ENCODE measurements at regions not wholly inside any gene's neighbourhood (a gene's known extent, or its start where the extent isn't known, plus 50 kb on each side); places are given as distances from the start of the nearest gene placed in this dataset.

DNA sequence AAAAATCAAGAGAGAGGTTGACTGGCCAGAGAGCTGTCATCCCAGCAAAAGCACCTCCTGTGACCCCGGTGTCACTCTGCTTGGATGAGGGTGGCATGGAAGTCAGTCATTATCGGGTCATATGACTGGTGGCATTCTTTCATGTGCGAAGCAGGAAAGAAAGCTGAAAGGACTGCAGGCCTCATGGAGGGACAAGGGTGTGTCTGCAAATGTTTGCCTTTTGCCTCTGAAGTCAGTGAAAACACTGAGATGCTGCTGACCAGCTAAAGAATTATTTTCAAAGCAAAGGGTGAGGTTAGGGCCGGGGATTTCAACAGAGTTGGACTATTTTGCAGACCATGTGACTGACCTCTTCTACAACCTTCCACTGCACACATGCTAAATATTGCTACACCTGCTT lies 298.3 kb downstream of the CSNK1G3 start (continued):
- TF ChIP-seq FOSL2 (CRISPR knock-in tag; IDR thresholded peaks at IDR 0.05) = peak; percentile 22; the same call in 1 of the 2 replicates
- TF ChIP-seq ARNT2 (CRISPR knock-in tag; IDR thresholded peaks at IDR 0.05; ENCODE audit: low read depth) = no peak
- no peak for TF ChIP-seq ARNT (IDR thresholded peaks at IDR 0.05)

- no TSS peak for BruUV-seq (replicated peaks)
- H3K4me3 ChIP-seq (replicated peaks in 1 of 3; ENCODE audit: insufficient read depth in 1 of 3, low read depth in 2 of 3, low read length in 3 of 3) = no peak overlapping the region
- H3K27me3 ChIP-seq (ENCODE audit: control insufficient read depth in 1 of 2, insufficient read depth in 2 of 2, low read length in 2 of 2) = no peaks in the 10 kb centered on the region
- POLR2A ChIA-PET = no interaction called here
- no peaks in the 10 kb centered on the region for H3K9me3 ChIP-seq (ENCODE audit: low read length)
- TF ChIP-seq MZF1 (CRISPR knock-in tag; IDR thresholded peaks at IDR 0.05; ENCODE audit: borderline replicate concordance) (no peak), STAG1 (CRISPR knock-in tag; IDR thresholded peaks at IDR 0.05) (no peak), TOE1 (CRISPR knock-in tag; IDR thresholded peaks at IDR 0.05) (no peak), LRRFIP1 (CRISPR knock-in tag; conservative IDR thresholded peaks at IDR 0.05) (no peak), ATF1 (CRISPR knock-in tag; IDR thresholded peaks at IDR 0.05) (no peak), NFE2L2 (IDR thresholded peaks at IDR 0.05; ENCODE audit: low read length) (no peak), HES4 (CRISPR knock-in tag; IDR thresholded peaks at IDR 0.05; ENCODE audit: borderline replicate concordance) (no peak)
- no peak overlapping the region for H2AFZ ChIP-seq (ENCODE audit: low read length)
- H3K36me3 ChIP-seq (replicated peaks in 1 of 2; ENCODE audit: control insufficient read depth in 1 of 2, insufficient read depth in 2 of 2, low read length in 2 of 2) = no peaks in the 10 kb centered on the region
- in situ Hi-C loops (cut with HindIII; ENCODE audit: extremely low pct_ligation_motif_present, low pct_unique_long_range_greater_than_20kb) (no loop called here), intact Hi-C loops (cut with micrococcal nuclease; ENCODE audit: unreplicated experiment) (no loop called here)
- no peak for ATAC-seq
- H3K27ac ChIP-seq (ENCODE audit: extremely low read length, insufficient read depth, low read length) = no peak overlapping the region
- no peak for FAIRE-seq
- H4K20me1 ChIP-seq (ENCODE audit: insufficient read depth, low read length) = no peaks in the 10 kb centered on the region
- CTCF ChIA-PET (ENCODE audit: low intra/inter-chr PET ratio, low total read pairs) = no interaction called here
- no peak overlapping the region for H3K4me2 ChIP-seq (ENCODE audit: low read depth, low read length)
- no peak overlapping the region for H3K9ac ChIP-seq (ENCODE audit: insufficient read depth, low read depth, low read length)
- peaks cover 10% of the 10 kb centered on the region; the same call in 1 of the 2 replicates for H3K4me1 ChIP-seq (ENCODE audit: insufficient read depth, low read length)
- H3K79me2 ChIP-seq (ENCODE audit: insufficient read depth, low read length) = no peaks in the 10 kb centered on the region
- no peak for DNase-seq (ENCODE audit: low spot score)
- 17% methylated on average over 7 of the region's 7 CpGs for WGBS (ENCODE audit: low lambda C conversion rate)
Observed at GRCh38 chr5:123809594-123810221, 297.7 kb downstream of the CSNK1G3 start.
